Neuronal stem cell (in vitro differentiated cells): ENCODE measurements at regions not wholly inside any gene's neighbourhood (a gene's known extent, or its start where the extent isn't known, plus 50 kb on each side); places are given as distances from the start of the nearest gene placed in this dataset.

ENCODE experiments used
- DNase-seq: peaks from one replicate; pipeline ENCODE4 v3.0.0-alpha.2; 2013; ENCODE audit warnings: low spot score
- H2AFZ ChIP-seq: one replicate; pipeline ENCODE4 v1.6.1; 2013; ENCODE audit warnings: mild to moderate bottlenecking, low read length, inconsistent platforms
- H2AK5ac ChIP-seq: 2 replicates; pipeline ENCODE4 v1.6.1; 2013; ENCODE audit warnings: low read depth, mild to moderate bottlenecking, inconsistent platforms, low read length, moderate library complexity, mixed read lengths
- H2BK120ac ChIP-seq: 2 replicates; pipeline ENCODE4 v1.6.1; 2013; ENCODE audit warnings: low read depth, mild to moderate bottlenecking, inconsistent platforms, low read length, moderate library complexity, mixed read lengths
- H2BK12ac ChIP-seq: one replicate; pipeline ENCODE4 v1.6.1; 2013; ENCODE audit warnings: low read length, inconsistent platforms
- H2BK15ac ChIP-seq: 2 replicates; pipeline ENCODE4 v1.6.1; 2013; ENCODE audit warnings: mild to moderate bottlenecking, low read length, inconsistent platforms, mixed read lengths
- H2BK5ac ChIP-seq: one replicate; pipeline ENCODE4 v1.6.1; 2013; ENCODE audit warnings: inconsistent platforms, mild to moderate bottlenecking, low read length, moderate library complexity
- H3K14ac ChIP-seq: one replicate; pipeline ENCODE4 v1.6.1; 2013; ENCODE audit warnings: low read length, inconsistent platforms
- H3K18ac ChIP-seq: 2 replicates; pipeline ENCODE4 v1.6.1; 2013; ENCODE audit warnings: low read length, inconsistent platforms
- H3K23ac ChIP-seq: 2 replicates; pipeline ENCODE4 v1.6.1; 2013; ENCODE audit warnings: low read depth, mild to moderate bottlenecking, mixed read lengths, low read length, inconsistent platforms; ENCODE audit not compliant: poor library complexity
- H3K27ac ChIP-seq: replicated peaks from 3 replicates; pipeline ENCODE4 v1.5.1; 2013; ENCODE audit warnings: low read length, inconsistent platforms
- H3K27me3 ChIP-seq, 3 experiments: 2 replicates each; pipeline ENCODE4 v1.6.1; 2013; ENCODE audit warnings: low read length in 3 of 3, mild to moderate bottlenecking in 2 of 3, inconsistent platforms in 1 of 3, low read depth in 1 of 3, mixed read lengths in 1 of 3, moderate library complexity in 1 of 3; ENCODE audit not compliant: control insufficient read depth in 3 of 3, insufficient read depth in 3 of 3
- H3K36me3 ChIP-seq, 2 donors: replicated peaks in 1 of 2; 2 replicates each; pipeline ENCODE4 v1.6.1; 2013; ENCODE audit warnings: low read length in 2 of 2; ENCODE audit not compliant: control insufficient read depth in 2 of 2, insufficient read depth in 2 of 2
- H3K4ac ChIP-seq: 2 replicates; pipeline ENCODE4 v1.6.1; 2013; ENCODE audit warnings: inconsistent platforms, mild to moderate bottlenecking, low read length, moderate library complexity
- H3K4me1 ChIP-seq, 2 donors: 1 replicate in 1 of 2; 2 replicates in 1 of 2; pipeline ENCODE4 v1.6.1; 2013; ENCODE audit warnings: low read length in 2 of 2, low read depth in 1 of 2; ENCODE audit not compliant: control insufficient read depth in 2 of 2, insufficient read depth in 1 of 2
- H3K4me2 ChIP-seq: one replicate; pipeline ENCODE4 v1.6.1; 2013; ENCODE audit warnings: mild to moderate bottlenecking, low read length, inconsistent platforms; ENCODE audit not compliant: insufficient read depth, poor library complexity, severe bottlenecking
- H3K4me3 ChIP-seq, 2 donors: 2 replicates each; pipeline ENCODE4 v1.5.1; 2013; ENCODE audit warnings: low read length in 2 of 2, mild to moderate bottlenecking in 2 of 2, inconsistent platforms in 1 of 2, moderate library complexity in 1 of 2
- H3K79me1 ChIP-seq: one replicate; pipeline ENCODE4 v1.6.1; 2013; ENCODE audit warnings: low read depth, mild to moderate bottlenecking, inconsistent platforms, low read length, moderate library complexity
- H3K9ac ChIP-seq: one replicate; pipeline ENCODE4 v1.6.1; 2013; ENCODE audit warnings: mild to moderate bottlenecking, low read depth, low read length, inconsistent platforms; ENCODE audit not compliant: poor library complexity
- H3K9me3 ChIP-seq, 2 donors: replicated peaks in 1 of 2; 2 replicates each; pipeline versions ENCODE3 to v1.6.1; 2013; ENCODE audit warnings: low read length in 2 of 2, mild to moderate bottlenecking in 2 of 2, inconsistent platforms in 1 of 2, low read depth in 1 of 2, mixed read lengths in 1 of 2, moderate library complexity in 1 of 2; ENCODE audit not compliant: control insufficient read depth in 2 of 2, insufficient read depth in 1 of 2
- H4K8ac ChIP-seq: one replicate; pipeline ENCODE4 v1.6.1; 2013; ENCODE audit warnings: low read depth, mild to moderate bottlenecking, inconsistent platforms, low read length, moderate library complexity
- H4K91ac ChIP-seq: one replicate; pipeline ENCODE4 v1.6.1; 2013; ENCODE audit warnings: low read length, low read depth, mild to moderate bottlenecking, inconsistent platforms; ENCODE audit not compliant: poor library complexity
- WGBS, 2 donors: extraction: QIAGEN DNeasy Blood & Tissue Kit; methylation state at CpG; one replicate each; pipeline ENCODE4 v1.1.7; 2013; ENCODE audit warnings: missing lambda C conversion rate in 2 of 2, mixed read lengths in 1 of 2; ENCODE audit not compliant: insufficient read length in 2 of 2, insufficient replicate concordance in 1 of 2; ENCODE audit errors: extremely low coverage in 2 of 2; 5-methylcytosine and 5-hydroxymethylcytosine counted together

GRCh38 chr4:140252742-140253555, 99.0 kb upstream of the MAML3 start:
- H2BK5ac ChIP-seq: peak overlapping the region; percentile 11
- H4K8ac ChIP-seq: peak overlapping the region; percentile 56
- no CpG with 5 or more reads among the region's 72 CpGs for WGBS, 2 donors
- no peak overlapping the region for H4K91ac ChIP-seq
- peak overlapping the region; percentile 77 for H2BK15ac ChIP-seq
- H3K9ac ChIP-seq: peak overlapping the region; percentile 90
- no peaks in the 10 kb centered on the region for H3K79me1 ChIP-seq
- peak overlapping the region; percentile 97 for H2BK120ac ChIP-seq
- no peak overlapping the region for H3K4ac ChIP-seq
- DNase-seq: peak; percentile 79
- no peak overlapping the region for H3K27ac ChIP-seq
- H3K27me3 ChIP-seq: no peaks in the 10 kb centered on the region
- peak overlapping the region; percentile 45 for H3K23ac ChIP-seq
- peaks cover 19 to 23% of the 10 kb centered on the region in 2 donors for H3K4me1 ChIP-seq
- H2AK5ac ChIP-seq: peak overlapping the region; percentile 48
- H3K36me3 ChIP-seq: no peaks in the 10 kb centered on the region
- H3K4me3 ChIP-seq: peak overlapping the region; percentile 29 to 71
- peak overlapping the region; percentile 98 for H3K18ac ChIP-seq
- peak overlapping the region; percentile 62 for H3K4me2 ChIP-seq
- H3K14ac ChIP-seq: peak overlapping the region; percentile 59
- peak overlapping the region; percentile 50 for H2BK12ac ChIP-seq
- H3K9me3 ChIP-seq: no peaks in the 10 kb centered on the region
- H2AFZ ChIP-seq: peak overlapping the region; percentile 93

GRCh38 chr4:140252141-140252741, 98.3 kb upstream of the MAML3 start:
- Histone ChIP-seq H3K4me1 (peaks cover 19 to 23% of the 10 kb centered on the region in 2 donors), H2BK15ac (peak overlapping the region; percentile 77), H3K4me2 (peak overlapping the region; percentile 62), H3K23ac (peak overlapping the region; percentile 45), H2BK12ac (no peak overlapping the region), H4K91ac (no peak overlapping the region), H3K18ac (peak overlapping the region; percentile 98), H3K9ac (peak overlapping the region; percentile 90), H2AK5ac (peak overlapping the region; percentile 48), H4K8ac (no peak overlapping the region), H3K36me3 (no peaks in the 10 kb centered on the region), H3K27ac (no peak overlapping the region), H2BK120ac (peak overlapping the region; percentile 97), H3K9me3 (no peaks in the 10 kb centered on the region), H2AFZ (peak overlapping the region; percentile 93), H3K4ac (no peak overlapping the region), H3K4me3 (no peak overlapping the region), H2BK5ac (peak overlapping the region; percentile 11), H3K14ac (peak overlapping the region; percentile 59), H3K79me1 (no peaks in the 10 kb centered on the region), H3K27me3 (no peaks in the 10 kb centered on the region)
- no CpG with 5 or more reads among the region's 19 CpGs for WGBS, 2 donors
- DNase-seq: no peak

- Histone ChIP-seq H2BK12ac (peak overlapping the region; percentile 79), H3K27ac (no peak overlapping the region)
Measured at GRCh38 chr4:140251571-140251970, 97.6 kb upstream of the MAML3 start.

GRCh38 chr4:140250989-140251552, 97.1 kb upstream of the MAML3 start:
- no peaks in the 10 kb centered on the region for H3K79me1 ChIP-seq
- peak overlapping the region; percentile 96 for H2BK15ac ChIP-seq
- no peak overlapping the region for H2AFZ ChIP-seq
- no peak overlapping the region for H3K4me3 ChIP-seq
- no peak overlapping the region for H2BK120ac ChIP-seq
- H4K91ac ChIP-seq: no peak overlapping the region
- no peaks in the 10 kb centered on the region for H3K9me3 ChIP-seq
- H3K27ac ChIP-seq: no peak overlapping the region
- no CpG with 5 or more reads among the region's 4 CpGs for WGBS, 2 donors
- H3K14ac ChIP-seq: no peak overlapping the region
- H2AK5ac ChIP-seq: peak overlapping the region; percentile 24
- no peak overlapping the region for H3K23ac ChIP-seq
- H3K4me2 ChIP-seq: no peak overlapping the region
- no peak overlapping the region for H4K8ac ChIP-seq
- no peak for DNase-seq
- H3K9ac ChIP-seq: no peak overlapping the region
- peak overlapping the region; percentile 79 for H2BK12ac ChIP-seq
- H3K4ac ChIP-seq: no peak overlapping the region
- H2BK5ac ChIP-seq: no peak overlapping the region
- no peaks in the 10 kb centered on the region for H3K36me3 ChIP-seq
- peaks cover 19 to 23% of the 10 kb centered on the region in 2 donors for H3K4me1 ChIP-seq
- H3K27me3 ChIP-seq: no peaks in the 10 kb centered on the region
- H3K18ac ChIP-seq: peak overlapping the region; percentile 82

More at GRCh38 chr4:140251571-140251970, 97.6 kb upstream of the MAML3 start:
- Histone ChIP-seq H3K9me3 (no peaks in the 10 kb centered on the region), H3K4me1 (peaks cover 19 to 23% of the 10 kb centered on the region in 2 donors), H4K8ac (no peak overlapping the region), H2BK15ac (peak overlapping the region; percentile 96), H2AFZ (no peak overlapping the region), H2BK5ac (no peak overlapping the region), H3K27me3 (no peaks in the 10 kb centered on the region), H3K9ac (no peak overlapping the region), H3K23ac (no peak overlapping the region), H3K14ac (no peak overlapping the region), H4K91ac (no peak overlapping the region), H2AK5ac (no peak overlapping the region), H3K36me3 (no peaks in the 10 kb centered on the region), H2BK120ac (no peak overlapping the region), H3K4me3 (no peak overlapping the region), H3K4ac (no peak overlapping the region), H3K79me1 (no peaks in the 10 kb centered on the region), H3K4me2 (no peak overlapping the region), H3K18ac (peak overlapping the region; percentile 82)
- no peak for DNase-seq
- no CpG with 5 or more reads among the region's 5 CpGs for WGBS, 2 donors
